ENCODE measurements at regions not wholly inside any gene's neighbourhood (a gene's known extent, or its start where the extent isn't known, plus 50 kb on each side); places are given as distances from the start of the nearest gene placed in this dataset.

DNA sequence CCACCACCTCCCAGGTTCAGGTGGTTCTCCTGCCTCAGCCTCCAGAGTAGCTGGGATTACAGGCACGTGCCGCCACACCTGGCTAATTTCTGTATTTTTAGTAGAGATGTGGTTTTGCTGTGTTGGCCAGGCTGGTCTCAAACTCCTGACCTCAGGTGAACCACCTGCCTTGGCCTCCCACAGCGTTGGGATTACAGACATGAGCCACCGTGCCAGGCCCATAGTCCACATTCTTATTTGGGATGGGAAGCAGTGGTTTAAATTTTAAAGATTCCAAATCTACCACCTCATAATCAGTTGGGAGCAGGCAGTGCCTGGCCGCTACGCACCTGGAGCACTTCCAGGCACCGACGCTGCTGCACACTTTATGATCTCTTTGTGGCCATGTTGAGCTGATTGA, 160.6 kb upstream of the SOX1 start:
- POLR2A ChIA-PET: no interaction called here
- no peak for TF ChIP-seq LEF1 (IDR thresholded peaks at IDR 0.05; ENCODE audit: borderline replicate concordance)
- no peak for TF ChIP-seq FOXA1 (IDR thresholded peaks at IDR 0.05)
- no peak for TF ChIP-seq ZNF384 (IDR thresholded peaks at IDR 0.05)
- no peak for TF ChIP-seq CTBP1 (IDR thresholded peaks at IDR 0.05; ENCODE audit: borderline replicate concordance)
- TF ChIP-seq ELF4 (IDR thresholded peaks at IDR 0.05): no peak
- TF ChIP-seq SUZ12 (IDR thresholded peaks at IDR 0.05): no peak
- TF ChIP-seq TARDBP (IDR thresholded peaks at IDR 0.05): no peak
- TF ChIP-seq L3MBTL2 (conservative IDR thresholded peaks at IDR 0.05): no peak
- no peak for TF ChIP-seq BHLHE40 (IDR thresholded peaks at IDR 0.05; ENCODE audit: borderline replicate concordance)
- TF ChIP-seq SP1 (IDR thresholded peaks at IDR 0.05): no peak
- no peak for TF ChIP-seq ARNT (IDR thresholded peaks at IDR 0.05)
- TF ChIP-seq NFRKB (IDR thresholded peaks at IDR 0.05): no peak
- TF ChIP-seq HDGF (IDR thresholded peaks at IDR 0.05; ENCODE audit: borderline replicate concordance): no peak
- TF ChIP-seq, protein P1, sequence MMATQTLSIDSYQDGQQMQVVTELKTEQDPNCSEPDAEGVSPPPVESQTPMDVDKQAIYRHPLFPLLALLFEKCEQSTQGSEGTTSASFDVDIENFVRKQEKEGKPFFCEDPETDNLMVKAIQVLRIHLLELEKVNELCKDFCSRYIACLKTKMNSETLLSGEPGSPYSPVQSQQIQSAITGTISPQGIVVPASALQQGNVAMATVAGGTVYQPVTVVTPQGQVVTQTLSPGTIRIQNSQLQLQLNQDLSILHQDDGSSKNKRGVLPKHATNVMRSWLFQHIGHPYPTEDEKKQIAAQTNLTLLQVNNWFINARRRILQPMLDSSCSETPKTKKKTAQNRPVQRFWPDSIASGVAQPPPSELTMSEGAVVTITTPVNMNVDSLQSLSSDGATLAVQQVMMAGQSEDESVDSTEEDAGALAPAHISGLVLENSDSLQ (IDR thresholded peaks at IDR 0.05): no peak
- TF ChIP-seq FOXK2 (IDR thresholded peaks at IDR 0.05): no peak
- no peak for TF ChIP-seq FOXM1 (IDR thresholded peaks at IDR 0.05; ENCODE audit: borderline replicate concordance)
- CTCF ChIA-PET: no interaction called here
- no peak for DNase-seq (ENCODE audit: extremely low spot score)

DNA sequence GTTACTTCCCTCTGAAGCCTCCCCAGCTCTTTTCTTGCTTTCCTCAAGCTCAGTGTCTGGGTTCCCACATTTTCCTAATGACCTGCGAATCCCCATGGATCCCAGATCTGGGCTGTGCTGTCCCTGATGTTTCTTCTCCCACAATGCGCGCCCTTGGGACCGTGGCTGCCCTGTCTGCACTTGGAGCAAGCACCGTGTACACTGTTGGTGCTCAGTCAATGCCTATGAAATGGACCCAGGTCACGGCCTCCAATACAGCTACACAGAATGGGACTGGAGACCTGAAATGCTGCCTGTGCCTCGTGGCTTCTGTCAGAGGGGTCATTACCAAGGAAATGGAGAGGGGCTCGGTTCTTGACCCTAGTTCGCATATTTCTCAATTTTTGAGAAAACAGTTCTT, 160.1 kb upstream of the SOX1 start:
- POLR2A ChIA-PET: no interaction called here

DNA sequence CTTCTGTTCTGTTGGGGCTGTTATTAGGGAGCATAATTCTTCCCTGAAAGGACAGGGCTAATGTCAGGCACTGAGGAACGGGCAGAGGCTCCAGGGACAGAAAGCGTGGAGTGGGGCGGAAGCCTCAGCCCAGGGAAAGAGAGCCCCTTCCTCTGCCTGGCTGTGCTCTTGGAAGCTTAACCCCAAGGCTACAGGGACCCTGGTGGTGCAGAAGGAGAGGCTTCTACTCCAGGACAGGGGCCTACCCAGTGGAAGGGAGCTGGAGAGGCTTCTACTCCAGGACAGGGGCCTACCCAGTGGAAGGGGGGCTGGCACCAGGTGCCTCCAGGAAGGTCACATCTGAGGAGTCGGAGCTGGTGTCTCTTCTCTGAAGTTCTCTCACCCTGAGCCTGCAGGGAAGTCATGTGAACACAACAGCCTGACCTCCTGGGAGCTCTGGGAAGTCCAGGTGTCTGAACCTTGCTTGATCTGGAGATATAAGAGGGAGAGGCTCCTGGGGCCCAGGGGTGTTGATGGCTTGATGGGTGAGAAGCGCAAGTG, 159.5 kb upstream of the SOX1 start:
- DNase-seq (ENCODE audit: extremely low spot score): no peak
- TF ChIP-seq SUZ12 (IDR thresholded peaks at IDR 0.05) (no peak), CTBP1 (IDR thresholded peaks at IDR 0.05; ENCODE audit: borderline replicate concordance) (no peak), L3MBTL2 (conservative IDR thresholded peaks at IDR 0.05) (no peak), FOXK2 (IDR thresholded peaks at IDR 0.05) (no peak)
- ChIA-PET CTCF (no interaction called here), POLR2A (no interaction called here)

More for the DNA sequence above, 160.1 kb upstream of the SOX1 start:
- no peak for TF ChIP-seq ARNT (IDR thresholded peaks at IDR 0.05)
- no peak for TF ChIP-seq FOXA1 (IDR thresholded peaks at IDR 0.05)
- TF ChIP-seq ELF4 (IDR thresholded peaks at IDR 0.05): no peak
- no peak for TF ChIP-seq SP1 (IDR thresholded peaks at IDR 0.05)
- no peak for TF ChIP-seq ZNF384 (IDR thresholded peaks at IDR 0.05)
- no peak for TF ChIP-seq L3MBTL2 (conservative IDR thresholded peaks at IDR 0.05)
- no peak for TF ChIP-seq CTBP1 (IDR thresholded peaks at IDR 0.05; ENCODE audit: borderline replicate concordance)
- TF ChIP-seq TARDBP (IDR thresholded peaks at IDR 0.05): no peak
- TF ChIP-seq NFRKB (IDR thresholded peaks at IDR 0.05): no peak
- TF ChIP-seq FOXM1 (IDR thresholded peaks at IDR 0.05; ENCODE audit: borderline replicate concordance): no peak
- no peak for TF ChIP-seq BHLHE40 (IDR thresholded peaks at IDR 0.05; ENCODE audit: borderline replicate concordance)
- TF ChIP-seq, protein P1 (IDR thresholded peaks at IDR 0.05): no peak
- no peak for TF ChIP-seq FOXK2 (IDR thresholded peaks at IDR 0.05)
- no peak for TF ChIP-seq SUZ12 (IDR thresholded peaks at IDR 0.05)
- DNase-seq (ENCODE audit: extremely low spot score): no peak
- CTCF ChIA-PET: no interaction called here

DNA sequence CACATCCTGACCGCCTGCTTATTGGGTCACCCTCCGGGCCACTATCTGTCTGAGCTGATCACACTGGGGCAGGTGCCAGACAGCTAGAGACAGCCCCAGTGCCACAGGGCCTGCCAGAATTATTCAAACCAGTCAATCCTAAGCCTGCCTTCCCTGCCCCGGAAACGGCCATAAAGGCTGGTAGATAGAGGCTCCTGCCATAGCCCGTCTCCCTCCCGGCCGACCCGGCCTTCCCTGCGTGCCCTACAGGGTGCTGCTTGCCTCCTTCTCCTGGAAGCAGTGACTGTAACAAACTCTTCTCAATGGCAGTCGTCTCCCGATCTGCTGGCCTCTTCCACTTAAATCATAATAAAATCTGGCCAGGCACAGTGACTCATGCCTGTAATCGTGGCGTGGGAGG, 158.6 kb upstream of the SOX1 start:
- POLR2A ChIA-PET: no interaction called here
- CTCF ChIA-PET: no interaction called here

DNA sequence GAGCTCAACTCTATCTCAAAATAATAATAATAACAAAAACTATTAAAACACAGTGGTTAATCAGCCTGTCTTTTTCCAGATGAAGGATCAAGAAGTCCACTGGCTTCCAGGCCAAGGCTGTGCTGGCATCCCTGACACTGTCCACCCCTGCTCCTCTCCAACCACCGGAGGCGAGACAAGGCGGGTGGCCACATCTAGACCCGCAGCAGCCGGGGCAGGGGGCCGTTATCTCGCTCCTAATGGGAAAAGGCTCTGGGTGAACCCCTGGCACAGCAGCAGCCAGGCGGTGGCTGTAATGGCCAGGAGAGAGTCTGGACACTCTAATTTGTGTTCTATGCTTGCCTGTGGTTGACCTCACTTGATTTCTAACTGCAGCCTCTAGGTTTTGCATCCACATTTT, 158.0 kb upstream of the SOX1 start:
- DNase-seq (ENCODE audit: extremely low spot score): no peak
- no peak for TF ChIP-seq BHLHE40 (IDR thresholded peaks at IDR 0.05; ENCODE audit: borderline replicate concordance)
- no peak for TF ChIP-seq FOXA1 (IDR thresholded peaks at IDR 0.05)
- TF ChIP-seq TARDBP (IDR thresholded peaks at IDR 0.05): no peak
- TF ChIP-seq, protein P1 (IDR thresholded peaks at IDR 0.05): no peak
- no peak for TF ChIP-seq ELF4 (IDR thresholded peaks at IDR 0.05)
- TF ChIP-seq LEF1 (IDR thresholded peaks at IDR 0.05; ENCODE audit: borderline replicate concordance): no peak
- no peak for TF ChIP-seq SUZ12 (IDR thresholded peaks at IDR 0.05)
- no peak for TF ChIP-seq FOXM1 (IDR thresholded peaks at IDR 0.05; ENCODE audit: borderline replicate concordance)
- ChIA-PET POLR2A (no interaction called here), CTCF (no interaction called here)

More for the DNA sequence above, 158.6 kb upstream of the SOX1 start:
- TF ChIP-seq LEF1 (IDR thresholded peaks at IDR 0.05; ENCODE audit: borderline replicate concordance): no peak
- no peak for TF ChIP-seq FOXM1 (IDR thresholded peaks at IDR 0.05; ENCODE audit: borderline replicate concordance)
- TF ChIP-seq FOXA1 (IDR thresholded peaks at IDR 0.05): no peak
- TF ChIP-seq NFRKB (IDR thresholded peaks at IDR 0.05): no peak
- TF ChIP-seq SUZ12 (IDR thresholded peaks at IDR 0.05): no peak
- no peak for TF ChIP-seq ELF4 (IDR thresholded peaks at IDR 0.05)
- no peak for TF ChIP-seq L3MBTL2 (conservative IDR thresholded peaks at IDR 0.05)
- TF ChIP-seq HDGF (IDR thresholded peaks at IDR 0.05; ENCODE audit: borderline replicate concordance): no peak
- no peak for TF ChIP-seq ZNF384 (IDR thresholded peaks at IDR 0.05)
- TF ChIP-seq BHLHE40 (IDR thresholded peaks at IDR 0.05; ENCODE audit: borderline replicate concordance): no peak
- no peak for TF ChIP-seq ARNT (IDR thresholded peaks at IDR 0.05)
- TF ChIP-seq, protein P1 (IDR thresholded peaks at IDR 0.05): no peak
- no peak for TF ChIP-seq TARDBP (IDR thresholded peaks at IDR 0.05)
- TF ChIP-seq FOXK2 (IDR thresholded peaks at IDR 0.05): no peak
- TF ChIP-seq CTBP1 (IDR thresholded peaks at IDR 0.05; ENCODE audit: borderline replicate concordance): no peak
- no peak for TF ChIP-seq SP1 (IDR thresholded peaks at IDR 0.05)
- DNase-seq (ENCODE audit: extremely low spot score): no peak

DNA sequence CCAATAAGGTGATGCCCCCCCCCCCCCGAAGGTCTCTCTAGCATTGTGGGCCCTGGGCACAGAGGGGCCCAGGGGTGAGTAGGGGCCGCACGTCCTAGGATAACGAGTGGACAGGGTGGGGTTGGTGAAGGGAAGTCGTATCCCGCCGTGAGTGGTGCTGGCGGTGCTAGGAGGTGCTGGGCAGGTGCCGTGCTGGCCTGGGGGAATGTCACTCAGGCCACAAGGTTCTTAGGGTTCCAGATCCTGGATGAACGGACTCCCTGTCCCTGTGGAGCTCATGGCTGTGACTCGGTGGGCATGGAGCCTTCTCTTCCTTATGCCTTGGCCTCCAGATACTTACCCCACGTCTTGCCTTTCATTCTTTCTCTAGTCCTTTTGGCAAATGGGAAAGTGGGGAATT, 157.4 kb upstream of the SOX1 start:
- DNase-seq (ENCODE audit: extremely low spot score): no peak
- TF ChIP-seq, protein P1 (IDR thresholded peaks at IDR 0.05): no peak
- no peak for TF ChIP-seq L3MBTL2 (conservative IDR thresholded peaks at IDR 0.05)
- no peak for TF ChIP-seq HDGF (IDR thresholded peaks at IDR 0.05; ENCODE audit: borderline replicate concordance)
- no peak for TF ChIP-seq ZNF384 (IDR thresholded peaks at IDR 0.05)
- TF ChIP-seq NFRKB (IDR thresholded peaks at IDR 0.05): no peak
- TF ChIP-seq ELF4 (IDR thresholded peaks at IDR 0.05): no peak
- TF ChIP-seq FOXK2 (IDR thresholded peaks at IDR 0.05): no peak
- no peak for TF ChIP-seq LEF1 (IDR thresholded peaks at IDR 0.05; ENCODE audit: borderline replicate concordance)
- no peak for TF ChIP-seq TARDBP (IDR thresholded peaks at IDR 0.05)
- TF ChIP-seq ARNT (IDR thresholded peaks at IDR 0.05): no peak
- CTCF ChIA-PET: interaction anchor here (0.6 kb wide), 1 partner anchor 534 kb away, joined by 4 read pairs; no protein-coding TSS in a partner anchor
- POLR2A ChIA-PET: no interaction called here

All from HEK293T (cell line).